HPDE6-E6E7 (cell line): ENCODE measurements at regions not wholly inside any gene's neighbourhood (a gene's known extent, or its start where the extent isn't known, plus 50 kb on each side); places are given as distances from the start of the nearest gene placed in this dataset.
A peak's percentile ranks its signal among the peaks of the same experiment; 100 is the strongest.

Source experiments
- DNase-seq: peaks from one replicate; pipeline ENCODE4 v3.0.0; 2011; ENCODE audit warnings: missing footprints; ENCODE audit errors: extremely low spot score

- DNase-seq: no peak
These were observed 364.1 kb downstream of the DEPDC1B start for GRCh38 chr5:60335913-60336312.

DNA sequence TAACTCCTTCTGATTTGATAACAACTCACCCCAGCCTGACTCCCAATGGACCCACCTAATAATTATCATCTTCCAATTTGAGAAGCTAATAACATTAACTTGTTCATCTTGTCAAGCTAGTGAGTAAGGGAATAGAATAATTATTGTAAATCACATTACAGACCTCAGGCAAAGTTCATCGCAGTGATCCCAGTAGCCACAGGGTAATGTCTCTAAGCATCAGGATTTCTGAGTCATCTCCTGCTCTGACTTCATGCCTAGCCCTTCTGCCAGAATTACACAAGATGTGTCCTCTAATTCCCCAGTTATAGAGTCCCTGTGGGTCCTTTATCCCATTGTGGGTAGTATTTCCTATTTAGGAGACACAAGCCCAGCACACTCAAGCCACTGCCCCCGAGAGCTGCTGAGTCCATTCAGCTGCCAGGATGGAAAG lies 365.7 kb downstream of the DEPDC1B start:
- DNase-seq: peak; percentile 22

DNA sequence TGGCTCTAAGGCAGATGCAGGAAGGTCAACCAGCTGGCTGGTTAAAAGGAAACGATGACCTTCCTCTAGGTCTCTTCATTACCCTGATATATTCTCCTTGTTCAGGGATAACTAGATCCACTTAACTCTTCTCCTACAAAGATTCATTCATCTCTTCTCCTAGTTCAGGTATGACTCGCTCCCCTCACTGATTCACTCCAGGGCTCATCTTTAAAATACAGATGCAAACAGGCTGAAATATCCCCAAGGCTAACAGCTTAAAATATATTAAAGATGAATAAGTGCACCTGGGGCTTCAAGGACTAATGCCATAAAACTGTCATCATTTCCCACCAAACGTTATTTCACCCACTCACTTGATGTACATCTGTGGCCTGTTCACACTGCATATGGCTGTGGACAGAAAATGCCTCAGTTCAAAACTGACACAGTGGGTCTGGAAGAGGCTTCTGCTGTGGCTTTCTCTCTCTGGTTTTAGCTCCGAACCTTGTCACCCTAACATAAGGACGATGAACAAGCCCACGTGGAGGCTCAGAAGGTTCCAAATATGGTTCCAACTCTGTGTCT lies 366.9 kb downstream of the DEPDC1B start:
- no peak for DNase-seq

DNA sequence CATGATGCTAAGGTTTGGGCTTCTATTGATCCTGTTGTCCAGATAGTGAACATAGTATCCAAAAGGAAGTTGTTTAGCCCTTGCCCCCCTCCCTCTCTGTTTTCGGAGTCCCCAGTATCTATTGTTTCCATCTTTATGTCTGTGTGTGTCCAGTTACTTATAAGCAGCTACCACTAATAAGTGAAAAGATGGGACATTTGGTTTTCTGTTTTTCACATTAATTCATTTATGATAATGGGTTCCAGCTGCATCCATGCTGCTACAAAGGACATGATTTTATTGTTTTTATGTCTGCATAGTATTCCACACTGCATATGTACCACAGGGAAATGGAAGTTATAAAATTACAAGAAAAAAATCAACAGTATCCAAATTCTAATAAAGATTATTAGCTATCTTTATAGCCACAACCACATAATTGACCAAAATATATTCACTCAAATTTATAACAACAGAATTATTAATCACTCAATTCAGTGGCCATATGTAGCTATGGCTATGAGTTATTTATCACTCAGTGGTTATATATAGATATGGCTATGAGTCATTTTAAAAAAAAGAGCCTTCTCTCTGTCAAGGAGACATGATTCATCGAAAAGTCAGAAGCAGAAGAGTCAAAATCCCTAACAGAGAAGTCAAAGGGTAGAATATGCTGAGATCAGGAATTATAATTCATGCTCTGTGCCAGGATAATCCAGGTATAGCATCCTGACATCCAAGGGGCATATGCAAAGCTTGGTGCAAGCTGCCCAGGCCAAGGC lies 367.5 kb downstream of the DEPDC1B start:
- peak; percentile 51 for DNase-seq

- no peak for DNase-seq
These were observed 369.7 kb downstream of the DEPDC1B start for GRCh38 chr5:60330236-60330635.

- DNase-seq: no peak
These were observed 374.1 kb downstream of the DEPDC1B start for GRCh38 chr5:60325870-60326269.

DNA sequence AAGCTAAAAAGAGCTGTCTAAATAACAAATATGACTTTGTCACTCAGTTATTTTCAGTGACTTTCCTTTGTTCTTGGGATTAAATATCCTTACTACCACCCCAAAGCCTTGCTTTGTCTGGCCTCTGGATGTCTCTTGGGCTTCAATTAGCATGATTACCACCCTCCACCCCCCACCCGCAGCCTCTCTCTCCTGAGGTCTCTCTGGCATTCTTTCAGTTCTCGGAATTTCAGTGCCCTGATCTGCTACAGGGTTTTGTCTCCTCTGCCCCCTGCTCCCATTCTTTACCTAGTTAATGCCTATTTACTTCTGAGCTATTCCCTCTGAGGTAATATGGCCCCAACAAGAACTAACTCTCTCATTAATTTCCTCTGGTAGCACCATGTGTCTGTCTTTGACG lies 376.4 kb downstream of the DEPDC1B start:
- no peak for DNase-seq

- no peak for DNase-seq
These were observed 387.9 kb downstream of the DEPDC1B start for GRCh38 chr5:60312098-60312497.

- DNase-seq: no peak
These were observed 400.0 kb downstream of the DEPDC1B start for GRCh38 chr5:60299944-60300343.

DNA sequence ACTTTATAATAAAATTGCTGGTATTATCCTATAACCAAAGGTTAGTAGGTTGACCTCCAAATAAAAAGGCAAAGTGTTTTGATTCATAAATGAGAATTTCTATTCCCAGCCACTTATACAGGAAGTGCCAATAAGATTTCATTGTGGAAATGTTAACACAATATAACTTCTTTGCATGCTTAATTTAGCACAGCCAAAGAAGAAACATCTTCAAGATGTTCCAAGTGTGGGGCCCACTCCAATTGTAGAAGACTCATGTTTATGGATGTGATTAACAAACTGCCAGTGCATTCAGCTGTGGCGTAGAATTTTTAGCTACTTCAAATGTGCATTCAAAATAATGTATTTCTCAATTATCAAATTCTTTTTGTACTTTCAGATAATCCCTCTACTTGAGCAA lies 402.3 kb downstream of the DEPDC1B start:
- no peak for DNase-seq

DNA sequence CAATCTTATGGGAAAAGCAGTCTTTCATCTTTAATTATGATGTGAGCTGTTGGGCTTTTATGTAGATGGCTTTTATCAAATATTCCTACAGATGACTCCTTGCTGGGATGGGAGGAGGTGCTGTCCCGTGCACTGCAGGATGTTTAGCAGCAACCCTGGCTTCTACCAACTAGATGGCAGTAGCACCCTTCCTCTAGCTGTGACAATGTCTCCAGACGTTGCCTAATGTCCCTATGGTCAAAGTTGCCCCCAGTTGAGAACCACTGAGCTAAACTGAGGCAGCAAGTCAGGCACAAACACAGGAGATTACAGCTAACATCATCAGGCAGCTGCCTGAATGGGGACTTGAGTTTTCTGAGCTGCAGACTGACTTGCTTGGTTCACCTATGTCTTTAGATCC lies 401.9 kb upstream of the PDE4D start:
- DNase-seq: peak; percentile 7

- no peak for DNase-seq
These were observed 400.0 kb upstream of the PDE4D start for GRCh38 chr5:60293518-60293917.

GRCh38 chr5:60287174-60287771 lies 393.7 kb upstream of the PDE4D start:
- DNase-seq: no peak

DNA sequence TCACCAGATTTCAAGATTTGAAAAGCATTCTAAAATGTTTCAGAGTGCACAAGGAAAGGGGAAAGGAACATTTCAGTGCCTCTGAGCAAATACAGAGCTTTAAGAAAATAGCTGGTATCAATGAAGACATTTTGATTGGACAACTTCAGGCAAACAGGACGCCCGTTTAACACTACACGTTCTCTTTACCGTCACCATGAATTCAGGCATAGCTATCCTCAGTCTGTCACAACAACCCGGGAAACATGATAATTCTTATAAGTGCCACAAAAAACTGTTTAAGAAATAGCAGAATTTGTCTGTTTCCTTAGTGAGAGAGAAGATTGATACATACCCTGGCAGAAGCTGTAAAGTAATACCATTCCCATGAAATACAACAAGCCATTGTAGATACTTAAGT lies 392.4 kb upstream of the PDE4D start:
- no peak for DNase-seq

DNA sequence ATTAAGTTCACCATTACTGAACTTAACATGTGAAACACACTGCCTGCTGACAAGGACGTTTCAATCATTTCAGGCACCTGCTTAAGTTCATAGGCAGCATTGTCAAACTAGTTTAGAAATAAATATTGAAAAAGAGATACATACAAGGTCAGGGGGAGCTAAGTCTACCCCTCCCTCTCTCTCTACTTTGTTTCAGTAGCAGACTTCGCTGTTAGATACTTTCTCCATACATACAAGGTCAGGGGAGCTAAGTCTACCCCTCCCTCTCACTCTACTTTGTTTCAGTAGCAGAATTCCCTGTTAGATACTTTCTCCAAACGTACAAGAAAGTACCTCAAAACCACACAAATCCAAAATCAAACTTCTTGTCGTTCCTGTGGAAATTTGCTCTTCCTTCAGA lies 387.4 kb upstream of the PDE4D start:
- no peak for DNase-seq

DNA sequence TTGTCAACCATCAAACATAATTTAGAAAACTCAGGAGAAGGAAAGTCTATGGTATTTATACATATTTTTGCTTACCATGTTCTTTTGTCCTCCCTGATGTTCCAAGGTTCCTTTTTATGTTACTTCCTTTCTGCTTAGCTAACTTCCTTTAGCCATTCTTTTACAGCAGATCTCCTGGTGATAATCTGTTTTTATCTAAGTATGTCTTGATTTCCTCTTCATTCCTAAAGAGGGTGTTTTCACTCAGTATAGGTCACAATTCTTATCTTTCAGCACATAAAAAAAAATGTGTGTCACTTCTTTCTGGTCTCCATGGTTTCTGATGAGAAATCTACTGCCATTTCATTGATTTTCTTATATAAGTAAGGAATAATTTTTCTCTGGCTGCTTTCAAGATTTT lies 384.4 kb upstream of the PDE4D start:
- no peak for DNase-seq

DNA sequence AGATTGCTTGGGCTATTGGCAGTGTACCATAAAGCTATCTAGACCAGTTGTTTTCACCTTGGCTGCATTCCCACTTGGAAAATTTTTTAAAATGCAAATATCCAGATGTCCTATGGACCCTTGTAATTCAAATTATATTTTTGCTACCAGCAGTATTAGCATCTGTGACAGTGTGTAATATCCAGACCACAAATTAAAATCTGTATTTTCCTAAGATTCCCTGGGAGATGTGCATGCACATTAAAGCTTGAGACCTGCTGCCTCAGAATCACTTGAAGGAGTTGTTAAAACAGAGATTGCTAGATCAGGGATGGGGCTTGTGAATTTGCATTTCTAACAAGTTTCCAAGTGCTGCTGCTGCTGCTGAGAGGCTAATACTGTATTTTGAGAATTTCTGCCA lies 381.2 kb upstream of the PDE4D start:
- no peak for DNase-seq

DNA sequence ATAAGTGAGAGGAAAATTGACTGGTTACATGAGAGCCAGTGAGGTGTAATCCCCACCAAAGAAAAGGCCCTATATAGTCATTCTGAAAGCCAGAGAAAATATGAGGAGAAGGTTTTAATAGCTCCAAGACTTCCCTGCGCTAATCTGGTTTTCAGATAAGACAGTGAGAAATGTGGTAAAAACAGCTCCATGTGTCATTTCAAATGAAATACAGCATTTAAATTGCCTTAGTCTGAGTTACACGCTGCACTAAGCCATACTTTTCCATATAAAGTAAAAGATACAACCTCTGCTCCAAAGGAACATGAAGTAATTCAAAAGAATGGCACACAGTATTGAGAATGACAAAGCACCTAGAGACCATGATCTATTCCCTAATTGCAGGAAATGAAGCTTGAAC lies 378.0 kb upstream of the PDE4D start:
- no peak for DNase-seq

- DNase-seq: no peak
These were observed 374.4 kb upstream of the PDE4D start for GRCh38 chr5:60267907-60268306.

GRCh38 chr5:60263346-60263745 lies 369.8 kb upstream of the PDE4D start:
- no peak for DNase-seq

DNA sequence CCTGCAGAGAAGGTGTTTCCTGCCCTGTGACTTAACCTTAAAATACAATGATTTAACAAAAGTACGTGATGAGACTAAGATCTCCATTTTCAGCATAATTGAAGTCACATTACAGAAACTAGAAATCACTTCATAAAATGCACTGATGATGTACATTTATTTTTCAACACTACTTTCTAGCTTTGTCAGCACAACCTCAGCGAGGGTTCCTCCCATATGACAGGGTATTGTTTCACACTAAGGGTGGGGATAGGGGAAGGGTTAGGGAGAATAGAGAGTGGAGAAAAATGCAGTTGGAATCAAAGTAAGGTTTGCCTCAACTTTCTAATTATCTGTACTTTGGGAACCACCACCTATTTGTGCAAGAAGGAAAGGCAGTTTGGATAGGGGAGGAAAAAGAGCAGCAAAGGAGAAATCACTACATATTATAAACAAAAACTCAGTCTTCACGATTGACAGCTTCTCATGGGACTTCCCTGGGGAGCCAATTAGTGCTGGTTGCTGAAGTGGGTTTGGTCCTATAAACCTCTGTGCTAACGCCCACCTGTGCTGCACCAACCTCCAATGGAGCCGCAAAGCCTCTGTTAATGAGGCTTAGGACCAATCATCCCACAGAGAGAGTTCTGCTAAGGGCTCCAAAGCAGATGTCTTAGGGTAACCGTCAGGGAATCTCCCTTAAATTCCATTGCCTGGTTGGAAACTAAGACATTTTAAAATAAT lies 369.2 kb upstream of the PDE4D start:
- DNase-seq: no peak

- DNase-seq: no peak
These were observed 368.2 kb upstream of the PDE4D start for GRCh38 chr5:60261732-60262131.

DNA sequence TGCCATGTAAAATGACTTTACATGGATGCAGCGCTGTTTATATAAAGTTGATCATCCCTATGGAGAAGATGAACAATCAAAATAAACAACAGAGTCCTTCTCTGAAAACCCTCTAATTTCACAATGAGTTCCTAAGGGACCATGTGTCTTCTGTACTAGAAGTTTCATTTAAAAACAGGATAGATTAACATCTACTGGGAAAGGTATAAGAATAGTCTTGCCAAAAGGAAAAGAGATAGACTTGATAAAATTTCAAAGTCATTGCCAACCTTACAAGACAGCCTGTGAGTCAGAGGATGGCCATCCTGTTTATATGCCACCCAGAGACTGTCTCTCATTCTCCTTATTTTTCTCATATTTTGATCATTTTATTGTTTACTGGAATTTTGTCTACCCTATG lies 367.1 kb upstream of the PDE4D start:
- DNase-seq: no peak
